NCI-H510A (cell line): ENCODE measurements at regions not wholly inside any gene's neighbourhood (a gene's known extent, or its start where the extent isn't known, plus 50 kb on each side); places are given as distances from the start of the nearest gene placed in this dataset.
"Not testable (repeated sequence)": the region's sequence is repeated elsewhere in the genome, so short reads cannot be mapped to it uniquely, and the experiment has no call there.

Experiments used
- DNase-seq: peaks from one replicate; lab custom pipeline; 2025; lab: John Stamatoyannopoulos, UW

DNA sequence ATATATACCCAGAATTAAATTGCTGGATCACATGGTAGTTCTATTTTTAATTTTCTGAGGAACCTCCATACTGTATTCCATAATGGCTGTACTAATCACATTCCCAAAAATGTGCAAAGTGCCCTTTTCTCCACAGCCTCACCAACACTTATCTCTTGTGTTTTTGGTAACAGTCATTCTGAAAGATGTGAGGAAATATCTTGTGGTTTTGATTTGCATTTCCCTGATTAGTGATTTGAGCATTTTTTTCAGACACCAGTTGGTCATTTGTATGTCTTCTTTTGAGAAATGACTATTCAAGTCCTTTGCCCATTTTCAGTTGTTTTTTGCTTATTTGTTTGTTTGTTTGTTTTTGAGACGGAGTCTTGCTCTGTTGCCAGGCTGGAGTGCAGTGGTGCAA lies 98.1 kb upstream of the SIMC1 start:
- not testable (repeated sequence) for DNase-seq

DNA sequence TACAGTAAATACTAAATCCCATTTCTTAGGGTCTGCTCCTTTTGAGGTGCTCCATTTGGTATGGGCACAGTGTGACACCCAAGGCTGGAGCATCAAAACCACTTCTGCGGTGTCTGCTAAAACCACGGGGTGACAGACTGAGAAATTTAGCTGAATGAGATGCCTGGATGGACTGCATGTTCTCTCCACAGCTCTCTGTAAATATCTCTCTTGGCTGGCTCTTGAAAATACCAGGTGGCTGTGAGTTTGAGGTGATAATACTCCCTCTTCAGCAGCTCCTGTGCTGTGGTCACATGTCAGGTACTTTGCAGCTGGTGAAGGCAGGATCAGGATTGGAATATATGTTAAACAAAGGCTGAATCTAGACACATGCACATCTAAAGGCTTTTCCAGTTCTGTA lies 93.7 kb upstream of the SIMC1 start:
- peak; percentile 59 for DNase-seq

DNA sequence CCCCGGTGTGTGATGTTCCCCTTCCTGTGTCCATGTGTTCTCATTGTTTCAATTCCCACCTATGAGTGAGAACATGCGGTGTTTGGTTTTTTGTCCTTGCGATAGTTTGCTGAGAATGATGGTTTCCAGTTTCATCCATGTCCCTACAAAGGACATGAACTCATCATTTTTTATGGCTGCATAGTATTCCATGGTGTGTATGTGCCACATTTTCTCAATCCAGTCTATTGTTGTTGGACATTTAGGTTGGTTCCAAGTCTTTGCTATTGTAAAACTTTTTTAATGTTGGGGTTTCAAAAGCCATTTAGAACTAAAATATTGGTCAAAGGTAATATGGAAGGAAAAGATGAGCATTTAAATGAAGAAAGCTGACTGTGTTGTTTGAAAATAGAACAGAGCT lies 88.3 kb upstream of the SIMC1 start:
- DNase-seq = not testable (repeated sequence)

DNA sequence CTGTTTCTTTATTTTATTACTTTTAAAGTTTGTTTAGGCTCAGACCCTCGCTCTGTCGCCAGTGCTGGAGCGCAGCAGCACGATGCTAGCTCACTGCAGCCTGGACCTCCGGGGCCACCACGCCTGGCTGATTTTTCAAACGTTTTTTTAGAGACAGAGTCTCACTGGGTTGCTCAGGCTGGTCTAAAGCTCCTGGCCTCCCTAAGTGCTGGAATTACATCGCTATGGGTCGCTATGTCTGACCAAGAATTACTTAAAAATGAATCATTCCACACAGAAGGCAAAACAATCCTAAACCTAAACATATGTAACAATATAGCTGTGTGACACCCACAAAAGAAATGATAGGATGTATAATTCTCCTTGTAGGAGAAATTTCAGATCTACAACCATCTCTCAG lies 86.9 kb upstream of the SIMC1 start:
- no peak for DNase-seq

DNA sequence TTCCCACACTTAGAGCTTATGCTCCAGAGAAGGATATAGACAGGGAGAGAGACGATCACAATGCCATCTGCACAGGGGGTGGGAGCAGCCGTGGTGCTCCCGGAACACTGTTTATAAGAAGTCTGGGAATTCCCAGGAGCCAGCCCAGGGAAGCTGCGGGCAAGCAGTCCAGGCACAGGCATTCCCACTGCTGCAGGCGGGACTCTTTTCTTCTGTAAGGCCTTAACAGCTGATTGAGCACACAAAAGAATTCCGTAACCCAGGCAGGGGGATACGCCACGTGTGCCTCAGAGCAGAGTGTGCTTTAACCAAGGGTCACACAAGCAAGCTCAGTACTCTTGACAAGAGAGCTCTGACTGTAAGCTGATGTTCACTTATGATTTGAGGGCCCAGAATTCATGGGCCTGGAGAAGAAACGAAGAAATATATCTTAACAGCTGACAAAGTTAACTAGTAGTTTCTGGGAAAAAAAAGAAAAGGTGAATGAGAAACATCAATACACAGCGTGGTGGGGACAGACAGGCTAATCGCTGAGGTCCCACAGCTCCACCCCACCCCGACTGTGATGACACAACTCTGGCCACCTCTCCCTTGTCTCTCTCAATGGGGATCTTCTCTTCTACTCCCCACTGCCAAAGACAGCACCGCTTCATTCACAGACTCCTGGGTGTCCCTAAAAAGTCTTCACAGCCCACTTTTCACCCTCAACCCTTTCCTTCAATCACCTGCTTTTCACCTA lies 85.9 kb upstream of the SIMC1 start:
- DNase-seq = no peak

DNA sequence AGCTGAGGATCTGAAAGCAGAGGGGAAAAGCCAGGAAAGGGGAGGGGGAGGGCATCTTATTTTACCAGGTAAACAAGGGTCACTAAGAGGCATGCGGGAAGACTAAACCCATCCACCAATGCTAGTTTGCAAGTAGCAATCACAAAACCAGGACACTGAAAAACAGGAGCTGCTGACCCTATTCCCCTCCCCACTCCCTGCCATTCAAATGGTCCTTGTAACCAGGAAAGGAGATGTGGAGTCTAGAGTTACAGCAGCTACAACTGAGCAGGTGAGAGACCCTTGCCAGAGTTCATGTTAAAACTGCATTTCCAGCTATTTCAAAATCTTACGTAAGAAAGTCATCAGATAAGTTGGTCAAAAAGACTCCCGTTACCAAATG lies 85.3 kb upstream of the SIMC1 start:
- no peak for DNase-seq

DNA sequence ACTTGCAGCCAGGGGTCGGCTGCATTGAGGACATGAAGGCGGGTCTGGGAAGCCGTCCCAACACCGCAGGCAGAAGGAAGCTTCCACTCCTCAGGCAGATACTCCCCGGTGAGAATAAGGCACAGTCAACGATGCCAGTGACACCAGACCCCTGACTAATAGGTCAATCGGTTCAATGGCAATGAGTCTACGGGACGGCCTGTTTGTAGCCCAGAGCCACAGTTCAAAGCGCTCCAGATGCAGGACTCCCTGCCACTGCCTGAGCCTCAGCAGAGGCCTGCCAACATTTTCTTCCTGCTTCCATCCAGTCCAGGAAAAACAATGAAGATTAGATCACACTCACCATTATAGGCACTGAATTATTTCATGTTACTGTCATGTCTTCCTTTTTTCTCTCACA lies 84.5 kb upstream of the SIMC1 start:
- DNase-seq = no peak

DNA sequence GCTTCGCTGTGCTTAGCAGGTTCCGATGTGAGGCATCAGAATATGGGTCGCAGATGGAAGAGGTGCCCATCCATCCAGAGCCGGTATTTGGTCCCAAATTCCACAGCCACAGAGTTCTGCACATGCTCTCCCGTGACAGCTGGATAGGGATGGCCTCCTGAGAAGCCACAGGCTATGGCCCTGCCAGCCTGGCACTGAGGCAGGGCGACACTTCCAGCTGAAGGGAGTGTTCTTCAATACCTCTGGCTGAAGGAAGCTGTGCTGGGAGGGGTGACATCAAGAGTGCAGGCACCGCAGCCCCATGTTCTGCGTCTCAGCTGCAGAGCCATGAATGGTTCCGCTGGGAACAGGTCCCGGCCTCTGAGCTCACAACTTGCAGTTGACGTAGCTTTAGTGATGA lies 83.4 kb upstream of the SIMC1 start:
- DNase-seq = no peak

DNA sequence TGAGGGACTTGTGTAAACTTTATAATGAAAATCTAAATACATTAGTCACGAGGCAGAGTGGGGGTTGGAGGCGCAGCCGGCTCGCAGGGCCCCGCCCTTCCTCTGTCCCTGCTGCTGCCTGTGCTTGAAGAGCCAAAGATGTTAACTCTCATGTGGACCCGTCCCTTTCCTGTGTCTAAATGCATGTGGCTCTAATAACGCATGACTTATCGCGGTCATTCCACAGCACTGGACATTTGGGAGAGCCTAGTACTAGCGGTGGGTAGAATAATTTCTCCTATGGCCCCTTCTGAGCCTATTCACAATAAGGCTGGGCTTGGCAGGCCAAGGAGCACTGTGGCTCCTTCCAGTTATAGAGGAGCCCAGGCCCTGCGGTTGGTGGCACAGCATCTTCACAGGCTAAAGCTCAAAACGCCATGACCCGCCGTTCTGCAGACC lies 82.3 kb upstream of the SIMC1 start:
- DNase-seq = no peak

DNA sequence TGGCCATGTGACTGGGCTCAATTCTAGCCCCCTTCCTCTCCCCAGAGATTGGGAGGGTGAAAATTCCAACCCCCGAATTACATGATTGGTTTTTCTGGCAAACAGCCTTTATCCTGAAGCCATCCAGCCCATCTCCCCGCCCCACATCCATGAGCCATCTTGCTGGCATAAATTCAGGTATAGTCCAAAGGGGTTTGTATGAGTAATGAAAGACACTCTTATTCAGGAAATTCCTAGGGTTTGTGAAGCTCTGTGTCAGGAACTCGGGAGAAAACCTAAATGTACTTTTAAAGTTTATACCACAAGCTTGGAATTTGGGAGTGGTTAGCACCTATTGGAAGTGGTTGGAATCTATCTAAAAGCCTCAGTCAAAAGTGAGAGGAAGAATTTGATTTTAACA lies 80.6 kb upstream of the SIMC1 start:
- no peak for DNase-seq

DNA sequence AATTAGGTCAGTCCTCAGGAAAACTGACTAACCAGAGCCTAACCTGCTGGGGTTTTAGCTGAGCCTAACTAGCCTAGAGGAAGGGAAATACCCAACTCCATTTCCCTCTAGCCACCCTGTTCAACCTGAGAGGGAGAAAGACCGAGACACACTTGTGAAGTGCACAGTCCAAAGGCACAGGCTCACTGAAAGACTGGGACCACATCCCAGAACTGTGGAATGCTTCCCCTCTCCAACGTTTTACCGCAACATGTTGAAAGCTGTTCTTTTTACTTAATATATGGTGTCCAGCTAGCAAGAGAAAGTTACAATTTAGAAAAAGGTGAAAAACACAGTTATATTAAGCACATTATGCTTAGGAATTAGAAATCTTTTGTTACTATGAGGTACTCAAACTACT lies 76.8 kb upstream of the SIMC1 start:
- no peak for DNase-seq

DNA sequence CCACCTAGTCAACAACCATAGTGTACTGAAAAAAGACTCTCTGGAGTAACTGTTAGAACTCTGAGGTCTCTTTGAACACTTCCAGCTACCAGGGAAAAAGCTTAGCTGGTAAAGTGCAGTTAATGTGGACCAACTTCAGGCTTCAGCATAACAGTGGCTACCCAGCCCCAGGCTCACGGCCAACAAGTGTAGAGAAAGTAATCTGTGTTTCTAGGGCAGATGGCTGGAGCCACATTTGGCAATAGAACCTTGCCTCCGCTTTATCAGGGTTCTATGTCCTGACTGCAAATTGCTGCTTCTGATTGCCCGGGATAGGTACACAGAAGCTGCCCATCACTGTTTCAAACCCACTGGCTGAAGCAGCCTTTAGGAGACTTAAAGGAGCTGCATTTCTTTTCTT lies 76.0 kb upstream of the SIMC1 start:
- DNase-seq = no peak

DNA sequence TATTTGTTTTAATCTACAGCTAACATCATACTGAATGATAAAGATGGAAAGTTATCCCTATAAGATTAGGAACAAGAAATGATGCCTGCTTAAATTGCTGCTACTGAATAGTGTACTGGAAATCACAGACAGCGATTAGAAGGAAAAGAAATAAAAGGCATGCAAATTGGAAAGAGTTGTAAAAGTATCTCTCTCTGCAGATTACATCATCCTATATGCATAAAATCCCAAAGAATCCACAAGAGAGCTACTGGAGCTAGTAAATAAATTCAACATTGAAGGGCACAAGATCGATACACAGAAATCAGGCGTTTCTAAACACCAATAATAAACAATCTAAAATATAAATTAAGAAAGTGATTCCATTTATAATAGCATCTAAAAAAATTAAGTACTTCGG lies 75.3 kb upstream of the SIMC1 start:
- no peak for DNase-seq

DNA sequence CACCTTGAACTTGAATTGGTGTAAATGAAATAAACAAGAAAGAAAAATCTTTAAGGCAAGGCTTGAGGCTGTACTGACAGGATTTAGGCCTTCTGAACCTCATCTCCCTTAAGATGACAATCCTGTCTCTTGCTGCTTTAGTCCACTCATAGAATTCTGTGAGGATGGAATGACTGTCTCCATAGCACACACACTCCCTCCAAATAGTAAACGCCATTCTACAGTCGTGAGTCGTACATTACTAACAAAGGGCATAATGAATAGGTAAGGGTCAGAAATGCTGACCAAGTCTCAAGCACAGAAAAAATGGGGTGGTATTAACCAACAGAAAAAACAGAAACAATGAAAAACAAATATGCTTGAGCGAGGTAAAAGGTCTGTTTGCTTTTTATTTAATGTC lies 71.8 kb upstream of the SIMC1 start:
- no peak for DNase-seq

DNA sequence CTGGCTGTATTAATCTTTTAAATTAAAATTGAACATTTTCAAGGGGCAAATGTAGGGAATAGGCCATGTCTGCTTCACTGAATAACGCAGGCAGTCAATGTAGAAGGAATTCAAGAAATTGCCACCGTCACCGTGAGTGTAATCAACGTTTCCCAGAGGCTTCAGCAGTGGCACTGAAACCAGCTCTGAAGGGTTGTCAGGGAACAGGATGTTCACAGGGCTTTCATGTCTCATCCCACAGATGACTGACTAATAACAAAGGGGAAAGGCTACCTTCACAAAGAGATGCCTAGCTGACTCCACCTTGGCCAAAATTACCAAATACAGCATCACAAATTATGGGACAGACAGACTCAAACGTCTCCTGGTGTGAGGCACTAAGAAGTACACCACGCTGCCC lies 70.4 kb upstream of the SIMC1 start:
- no peak for DNase-seq

DNA sequence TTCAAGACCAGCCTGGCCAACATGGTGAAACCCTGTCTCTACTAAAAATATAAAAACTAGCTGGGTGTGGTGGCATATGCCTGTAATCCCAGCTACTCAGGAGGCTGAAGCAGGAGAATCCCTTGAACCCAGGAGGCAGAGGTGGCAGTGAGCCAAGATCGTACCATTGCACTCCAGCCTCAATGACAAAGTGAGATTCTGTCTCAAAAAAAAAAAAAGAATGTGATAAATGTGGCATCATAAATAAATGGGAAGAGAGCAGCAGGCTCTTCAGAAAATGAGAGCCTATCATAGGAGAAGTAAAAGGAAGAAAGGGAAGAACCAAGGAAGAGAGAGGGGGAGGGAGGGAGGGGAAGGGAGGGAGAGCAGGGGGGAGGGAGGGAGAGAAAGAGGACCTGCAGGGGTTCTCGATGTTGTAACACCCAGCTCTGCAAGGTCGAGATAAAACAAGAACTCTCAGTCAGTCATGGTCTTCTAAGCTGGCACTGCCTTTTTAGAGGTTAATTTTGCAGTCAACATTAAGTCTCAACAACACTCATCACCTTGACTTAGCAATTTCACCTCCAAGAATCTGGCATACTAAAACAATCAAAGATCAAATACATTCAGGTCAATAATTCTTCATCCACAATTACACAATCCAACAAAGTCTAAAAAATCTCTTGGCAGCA lies 68.7 kb upstream of the SIMC1 start:
- DNase-seq = no peak

DNA sequence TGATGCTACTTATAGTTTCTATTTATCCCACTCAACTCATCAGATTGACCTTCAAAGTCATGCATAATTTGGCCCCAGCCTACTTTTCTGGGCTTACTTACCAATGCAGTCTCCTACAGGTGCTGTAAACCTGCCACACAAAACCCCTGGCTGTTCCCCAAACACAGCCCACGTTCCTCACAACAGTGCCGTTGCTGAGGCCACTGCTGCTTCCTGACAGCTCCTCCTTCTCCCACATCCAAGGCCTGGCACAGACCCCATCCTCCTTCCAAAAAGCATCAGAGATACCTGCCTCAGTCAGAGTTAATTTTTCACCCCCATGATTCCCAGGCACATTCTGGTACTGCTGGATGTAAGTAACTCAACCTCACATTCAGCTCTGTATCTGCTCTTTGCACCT lies 68.1 kb upstream of the SIMC1 start:
- DNase-seq = no peak

DNA sequence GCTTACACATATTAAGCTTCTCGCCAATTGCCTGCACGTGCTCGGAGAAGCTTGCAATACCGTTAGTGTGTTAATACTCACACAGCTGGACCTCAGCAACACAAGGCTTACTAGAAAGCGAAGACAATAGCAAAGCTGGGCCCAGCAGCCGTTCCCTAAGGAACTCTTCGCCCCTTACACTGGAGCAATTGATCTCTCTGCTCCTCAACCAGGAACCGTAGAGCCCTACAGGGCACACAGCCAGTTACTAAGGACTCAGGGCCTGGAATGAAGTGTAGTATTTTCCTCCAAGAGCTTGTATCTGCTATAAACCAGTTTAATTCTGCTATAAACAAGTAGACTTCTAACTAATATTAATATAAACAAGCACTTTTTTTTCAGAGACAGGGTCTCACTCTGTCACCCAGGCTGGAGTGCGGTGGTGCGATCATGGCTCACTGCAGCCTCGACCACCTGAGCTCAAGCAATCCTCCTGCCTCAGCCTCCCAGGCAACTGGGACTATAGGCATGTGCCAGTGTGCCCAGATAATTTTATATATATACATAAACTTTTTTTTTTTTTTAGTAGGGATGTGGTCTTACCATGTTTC lies 67.0 kb upstream of the SIMC1 start:
- no peak for DNase-seq

DNA sequence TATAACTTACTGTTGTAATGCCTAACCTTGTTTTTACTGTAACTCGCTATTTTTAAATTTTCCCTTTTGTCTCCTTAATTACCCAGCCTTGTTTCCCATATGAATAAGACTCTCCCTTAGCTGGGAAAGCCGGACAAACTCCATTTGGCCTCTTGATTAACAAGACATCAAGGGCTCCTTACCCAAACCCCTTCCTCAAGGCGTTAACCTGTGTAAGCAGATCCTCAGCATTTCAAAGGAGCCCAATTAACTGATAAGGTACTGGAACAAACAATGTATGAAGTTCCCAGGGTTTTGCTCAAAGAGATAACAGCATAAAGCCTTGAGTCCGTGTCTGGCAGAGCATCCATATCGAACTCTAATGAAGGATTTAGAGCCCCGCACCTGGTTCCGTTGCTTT lies 66.0 kb upstream of the SIMC1 start:
- DNase-seq = no peak

DNA sequence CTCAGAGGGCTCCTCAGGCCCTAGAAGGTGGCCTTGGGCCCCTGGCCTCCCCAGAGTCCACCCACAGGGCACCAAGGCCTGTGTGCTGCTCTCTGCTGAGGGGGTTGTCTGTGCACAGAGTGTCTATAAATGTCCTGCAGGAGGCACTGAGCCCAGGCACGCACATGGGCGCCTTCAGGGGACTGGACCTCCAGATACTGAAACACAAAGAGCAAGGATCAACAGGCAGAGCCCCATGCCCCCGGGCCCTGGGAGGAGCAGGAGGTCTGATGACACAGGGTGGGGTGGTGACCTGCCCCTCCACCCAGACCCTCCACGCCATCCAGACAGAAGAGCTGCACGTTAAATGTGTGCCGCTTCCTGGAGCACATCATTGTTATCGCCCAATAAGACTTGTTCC lies 64.6 kb upstream of the SIMC1 start:
- no peak for DNase-seq

DNA sequence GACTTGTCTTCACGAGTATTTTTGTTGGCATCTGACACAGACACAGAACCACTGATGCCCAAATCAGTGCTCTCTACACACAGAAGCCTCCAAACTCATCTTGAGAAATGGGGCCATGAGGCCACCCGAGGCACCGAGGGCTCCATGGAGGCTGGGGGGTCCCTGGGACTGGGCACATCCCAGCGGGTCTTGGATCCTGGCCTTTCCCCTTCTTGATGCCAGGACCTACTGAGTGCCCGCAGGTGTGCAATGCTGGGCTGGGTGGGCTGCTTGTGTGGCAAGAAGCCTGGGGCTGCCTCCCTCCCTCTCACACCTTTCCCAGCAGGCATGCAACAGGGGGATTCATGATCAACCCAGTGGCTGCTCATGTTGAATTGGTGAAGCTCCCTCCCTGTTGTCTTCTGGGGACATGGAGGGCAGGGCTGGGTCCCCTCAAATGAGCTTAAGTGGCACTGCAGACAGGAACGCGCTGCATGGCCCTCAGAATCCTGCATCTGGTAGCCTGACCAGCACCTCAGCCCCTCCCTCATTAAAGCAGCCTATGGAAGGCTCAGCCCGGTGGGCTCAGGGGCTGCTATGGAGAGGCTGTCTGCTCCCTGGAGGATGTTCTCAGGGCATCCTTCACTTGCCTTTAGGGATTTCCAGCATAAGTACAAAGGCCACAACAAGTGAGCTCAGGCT lies 63.7 kb upstream of the SIMC1 start:
- DNase-seq = no peak

DNA sequence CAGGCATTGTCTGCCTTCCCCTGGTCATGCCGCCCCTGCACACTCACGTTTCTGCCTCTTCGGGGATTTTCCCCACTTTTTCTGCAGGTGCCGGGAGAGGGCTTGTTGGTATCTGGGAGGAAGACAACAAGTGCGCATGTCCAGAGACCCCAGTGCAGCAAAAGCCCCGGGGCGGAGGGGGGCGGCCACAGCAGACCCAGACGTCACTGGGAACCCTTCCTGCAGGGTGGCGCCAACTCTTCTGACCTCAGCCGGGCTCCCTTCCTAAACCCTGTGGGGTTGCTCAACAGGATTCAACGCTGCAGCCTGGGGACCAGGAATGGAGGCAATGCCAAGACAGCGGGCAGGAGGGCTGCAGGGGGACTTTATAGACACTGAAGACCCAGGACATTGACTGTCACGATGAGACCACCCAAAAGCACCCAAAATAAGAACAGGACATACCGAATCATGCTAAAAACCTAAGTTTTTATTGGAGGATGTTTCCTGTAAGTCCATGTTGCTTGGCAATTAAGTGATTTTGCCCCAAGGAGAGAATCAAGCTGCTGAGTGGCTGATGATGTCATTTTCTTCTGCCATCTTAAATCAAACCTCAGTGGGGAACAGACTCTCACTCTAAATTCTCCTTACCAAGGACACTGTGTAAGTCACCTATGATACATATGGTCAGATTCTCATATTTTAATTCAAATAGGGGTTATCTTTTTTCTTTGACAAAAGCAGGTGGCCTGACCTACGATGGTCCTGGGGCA lies 62.9 kb upstream of the SIMC1 start:
- DNase-seq = no peak
